Stomach (tissue), 8 donors: ENCODE measurements at regions not wholly inside any gene's neighbourhood (a gene's known extent, or its start where the extent isn't known, plus 50 kb on each side); places are given as distances from the start of the nearest gene placed in this dataset.
A peak's percentile ranks its signal among the peaks of the same experiment; 100 is the strongest.

ENCODE experiments used
- DNase-seq, 2 donors: peaks; one replicate each; pipeline versions ENCODE4 v3.0.0 to v3.0.0-alpha.2; 2013 to 2019
- H3K27ac ChIP-seq, 5 donors: fragments of 200-600 bp in 4 of 5; sonication (generic) in 4 of 5; one replicate each; pipeline ENCODE4 v1.5.1; 2013 to 2019; ENCODE audit warnings: mild to moderate bottlenecking in 1 of 5, moderate library complexity in 1 of 5
- H3K27me3 ChIP-seq, 3 donors: fragments of 200-600 bp; sonication (generic); one replicate each; pipeline ENCODE4 v1.5.1; 2017 to 2019; ENCODE audit warnings: mixed run types in 1 of 3
- H3K36me3 ChIP-seq, 4 donors: fragments of 200-600 bp; sonication (generic); 1 replicate in 3 of 4; 2 replicates in 1 of 4; pipeline ENCODE4 v1.5.1; 2016 to 2019
- H3K4me1 ChIP-seq, 4 donors: fragments of 200-600 bp; sonication (generic); one replicate each; pipeline ENCODE4 v1.5.1; 2016 to 2019
- H3K4me3 ChIP-seq, 4 donors: fragments of 200-600 bp; sonication (generic) in 3 of 4; one replicate each; pipeline ENCODE4 v1.5.1; 2016 to 2019; ENCODE audit warnings: mild to moderate bottlenecking in 1 of 4
- H3K9me3 ChIP-seq, 4 donors: fragments of 200-600 bp; sonication (generic); one replicate each; pipeline ENCODE4 v1.5.1; 2016 to 2019
- EP300 ChIP-seq: sonication (generic); formaldehyde crosslinking; IDR thresholded peaks from one replicate; pipeline ENCODE4 v1.6.1; 2017; ENCODE audit warnings: antibody characterized with exemption
- POLR2A ChIP-seq, 4 donors: fragments of 450-650 bp; IDR thresholded peaks; one replicate each; pipeline ENCODE4 v1.6.1; 2016; ENCODE audit warnings: antibody characterized with exemption in 4 of 4, control low read depth in 2 of 4, mild to moderate bottlenecking in 1 of 4, moderate library complexity in 1 of 4
- POLR2AphosphoS5 ChIP-seq, 3 donors: sonication (generic); formaldehyde crosslinking; IDR thresholded peaks; one replicate each; pipeline ENCODE4 v1.6.1; 2016; ENCODE audit warnings: antibody characterized with exemption in 3 of 3
- WGBS, 5 donors: extraction: QIAGEN DNeasy Blood & Tissue Kit in 3 of 5; methylation state at CpG; one replicate each; pipeline versions ENCODE4 v1.1.5 to v1.1.7; 2013 to 2018; 5-methylcytosine and 5-hydroxymethylcytosine counted together
- intact Hi-C: fragments of 100-400 bp; cut with DNase I; formaldehyde crosslinking; loops from one replicate; pipeline ENCODE4 v1.15.1; 2023; ENCODE audit warnings: low total_unique reads
- TF ChIP-seq, protein P1 (sequence below), 7 experiments: fragments of 450-650 bp in 4 of 7; fragments of 200-600 bp in 3 of 7; sonication (generic) in 3 of 7; IDR thresholded peaks; one replicate each; pipeline ENCODE4 v1.5.1; 2016 to 2019; ENCODE audit warnings: antibody characterized with exemption in 7 of 7, control low read depth in 2 of 7, mild to moderate bottlenecking in 1 of 7
- donor health status: healthy with polysubstance abuse.
- donor health status: Bipolar disorder and iron deficiency.
- donor health status: healthy.

- Histone ChIP-seq H3K36me3 (no peaks in the 10 kb centered on the region), H3K27ac (no peak overlapping the region), H3K4me3 (no peak overlapping the region), H3K27me3 (peaks cover 0 to 19% (median 0%) of the 10 kb centered on the region in 3 donors), H3K4me1 (no peaks in the 10 kb centered on the region), H3K9me3 (peaks cover 0 to 17% (median 10%) of the 10 kb centered on the region in 4 donors)
- 83 to 88% (median 83%) methylated on average over 11 of the region's 11 CpGs for WGBS, 5 donors
- no peak for TF ChIP-seq POLR2AphosphoS5 (IDR thresholded peaks at IDR 0.05)
- no peak for TF ChIP-seq POLR2A (IDR thresholded peaks at IDR 0.05)
- TF ChIP-seq, protein P1, sequence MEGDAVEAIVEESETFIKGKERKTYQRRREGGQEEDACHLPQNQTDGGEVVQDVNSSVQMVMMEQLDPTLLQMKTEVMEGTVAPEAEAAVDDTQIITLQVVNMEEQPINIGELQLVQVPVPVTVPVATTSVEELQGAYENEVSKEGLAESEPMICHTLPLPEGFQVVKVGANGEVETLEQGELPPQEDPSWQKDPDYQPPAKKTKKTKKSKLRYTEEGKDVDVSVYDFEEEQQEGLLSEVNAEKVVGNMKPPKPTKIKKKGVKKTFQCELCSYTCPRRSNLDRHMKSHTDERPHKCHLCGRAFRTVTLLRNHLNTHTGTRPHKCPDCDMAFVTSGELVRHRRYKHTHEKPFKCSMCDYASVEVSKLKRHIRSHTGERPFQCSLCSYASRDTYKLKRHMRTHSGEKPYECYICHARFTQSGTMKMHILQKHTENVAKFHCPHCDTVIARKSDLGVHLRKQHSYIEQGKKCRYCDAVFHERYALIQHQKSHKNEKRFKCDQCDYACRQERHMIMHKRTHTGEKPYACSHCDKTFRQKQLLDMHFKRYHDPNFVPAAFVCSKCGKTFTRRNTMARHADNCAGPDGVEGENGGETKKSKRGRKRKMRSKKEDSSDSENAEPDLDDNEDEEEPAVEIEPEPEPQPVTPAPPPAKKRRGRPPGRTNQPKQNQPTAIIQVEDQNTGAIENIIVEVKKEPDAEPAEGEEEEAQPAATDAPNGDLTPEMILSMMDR (IDR thresholded peaks at IDR 0.05) = no peak
- no peak for TF ChIP-seq EP300
- intact Hi-C loops = no loop called here
- peak in 1 of 2 donors; percentile 7 for DNase-seq
Observed at GRCh38 chr2:3132966-3133365, 244.7 kb downstream of the EIPR1 start.

- no peaks in the 10 kb centered on the region for H3K4me1 ChIP-seq
- DNase-seq = peak in 1 of 2 donors; percentile 15
- TF ChIP-seq POLR2AphosphoS5 (IDR thresholded peaks at IDR 0.05) = no peak
- no peak for TF ChIP-seq EP300
- no peak for TF ChIP-seq POLR2A (IDR thresholded peaks at IDR 0.05)
- TF ChIP-seq, protein P1 (IDR thresholded peaks at IDR 0.05) = no peak
- no peaks in the 10 kb centered on the region for H3K36me3 ChIP-seq
- 87 to 90% (median 88%) methylated on average over 10 of the region's 10 CpGs for WGBS, 5 donors
- no peak overlapping the region for H3K27ac ChIP-seq
- intact Hi-C loops = no loop called here
- no peak overlapping the region for H3K4me3 ChIP-seq
- peaks cover 0 to 19% (median 0%) of the 10 kb centered on the region in 3 donors for H3K27me3 ChIP-seq
- H3K9me3 ChIP-seq = peaks cover 0 to 17% (median 10%) of the 10 kb centered on the region in 4 donors
Observed at GRCh38 chr2:3132466-3132865, 245.2 kb downstream of the EIPR1 start.

DNA sequence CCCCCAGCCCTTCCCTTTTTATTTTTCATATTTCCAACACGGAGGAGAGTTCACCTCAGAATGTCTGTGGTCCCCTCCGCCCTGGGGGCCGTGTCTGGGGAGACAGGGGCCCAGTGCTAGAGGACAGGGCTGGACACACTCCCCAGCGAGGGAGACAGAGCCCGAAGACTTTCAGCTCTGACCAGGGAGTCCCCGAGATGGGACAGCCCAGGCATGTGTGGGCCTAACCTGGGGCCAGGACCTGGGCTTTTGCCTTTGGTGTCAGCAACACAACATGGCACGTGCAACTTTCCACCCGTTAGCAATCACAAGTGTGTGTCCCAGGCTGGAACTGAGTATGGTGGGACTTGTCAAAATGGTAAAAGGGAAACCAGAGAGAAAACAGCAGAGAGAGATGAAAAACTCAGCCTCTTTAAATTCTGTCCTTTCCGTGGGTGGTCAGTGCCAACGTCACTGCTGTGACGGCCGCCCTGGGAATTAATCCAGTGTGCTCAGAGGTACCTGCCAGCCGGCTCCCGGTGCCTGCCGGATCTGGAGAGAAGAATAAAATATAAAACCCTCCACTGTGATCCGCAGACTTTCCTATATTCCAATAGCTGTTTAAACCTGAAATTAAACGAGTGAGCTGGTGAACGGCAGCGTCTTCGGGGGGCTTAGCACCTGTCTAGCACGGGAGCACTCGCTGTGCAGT, 245.8 kb downstream of the EIPR1 start:
- Histone ChIP-seq H3K4me1 (no peaks in the 10 kb centered on the region), H3K4me3 (no peak overlapping the region), H3K27ac (no peak overlapping the region), H3K9me3 (peaks cover 0 to 17% (median 10%) of the 10 kb centered on the region in 4 donors), H3K27me3 (peaks cover 0 to 19% (median 0%) of the 10 kb centered on the region in 3 donors), H3K36me3 (no peaks in the 10 kb centered on the region)
- 52 to 64% (median 62%) methylated on average over 22 of the region's 22 CpGs for WGBS, 5 donors
- intact Hi-C loops = no loop called here
- DNase-seq = peak in 1 of 2 donors; percentile 15
- TF ChIP-seq EP300 = no peak
- TF ChIP-seq POLR2A (IDR thresholded peaks at IDR 0.05) = no peak
- TF ChIP-seq POLR2AphosphoS5 (IDR thresholded peaks at IDR 0.05) = no peak
- TF ChIP-seq, protein P1 (IDR thresholded peaks at IDR 0.05) = no peak

DNA sequence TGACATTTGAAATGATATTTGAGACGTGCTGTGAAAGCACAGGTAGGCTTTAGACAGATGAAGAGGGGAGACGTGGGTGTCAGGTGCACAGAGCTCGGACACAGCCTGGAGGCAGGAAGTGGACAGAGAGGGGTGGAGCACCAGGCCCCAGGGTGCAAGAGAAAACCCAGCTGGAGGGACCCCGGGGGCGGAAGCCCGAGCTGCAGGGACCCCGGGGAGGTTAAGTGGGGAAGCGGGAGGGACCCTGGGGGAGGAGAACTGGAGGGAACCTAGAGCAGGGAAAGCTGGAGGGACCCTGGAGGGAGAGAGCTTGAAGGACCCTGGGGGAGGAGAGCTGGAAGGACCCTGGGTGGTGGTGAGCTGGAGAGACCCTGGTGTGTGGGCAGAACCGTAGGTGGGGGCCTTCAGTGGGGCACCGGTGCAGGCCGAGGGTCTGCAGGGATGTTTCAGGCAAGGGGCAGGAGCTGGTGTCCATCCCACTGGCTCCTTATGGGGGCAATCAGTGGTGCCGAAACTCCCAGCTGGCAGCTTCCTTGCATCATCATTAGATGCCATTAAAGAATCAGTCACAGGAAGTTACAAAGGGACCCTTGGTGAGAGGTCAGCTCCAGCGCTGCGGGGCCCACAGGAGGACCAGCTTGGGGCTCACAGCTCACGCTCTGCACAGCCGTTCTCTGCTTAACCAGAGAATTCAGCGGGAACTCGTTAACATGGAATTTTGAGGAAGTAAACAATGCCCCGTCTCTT, 246.6 kb downstream of the EIPR1 start:
- no peaks in the 10 kb centered on the region for H3K36me3 ChIP-seq
- WGBS, 5 donors = 50 to 56% (median 53%) methylated on average over 19 of the region's 19 CpGs
- peaks cover 0 to 17% (median 10%) of the 10 kb centered on the region in 4 donors for H3K9me3 ChIP-seq
- TF ChIP-seq, protein P1 (IDR thresholded peaks at IDR 0.05) = no peak
- no peak for TF ChIP-seq EP300
- no peak for TF ChIP-seq POLR2A (IDR thresholded peaks at IDR 0.05)
- TF ChIP-seq POLR2AphosphoS5 (IDR thresholded peaks at IDR 0.05) = no peak
- intact Hi-C loops = no loop called here
- no peaks in the 10 kb centered on the region for H3K4me1 ChIP-seq
- H3K4me3 ChIP-seq = no peak overlapping the region
- DNase-seq = peak in 1 of 2 donors; percentile 17
- peaks cover 0 to 19% (median 0%) of the 10 kb centered on the region in 3 donors for H3K27me3 ChIP-seq
- H3K27ac ChIP-seq = no peak overlapping the region
